Trophoblast cell (in vitro differentiated cells and primary cell): ENCODE measurements at regions not wholly inside any gene's neighbourhood (a gene's known extent, or its start where the extent isn't known, plus 50 kb on each side); places are given as distances from the start of the nearest gene placed in this dataset.

Source experiments
- DNase-seq, 2 donors: peaks; one replicate each; pipeline ENCODE4 v3.0.0-alpha.2; 2016
- H2AFZ ChIP-seq: 2 replicates; pipeline ENCODE4 v1.6.1; 2013; ENCODE audit warnings: low read length, moderate library complexity, mild to moderate bottlenecking; ENCODE audit not compliant: insufficient read depth, poor library complexity
- H2AK5ac ChIP-seq: 2 replicates; pipeline ENCODE4 v1.6.1; 2013; ENCODE audit warnings: mild to moderate bottlenecking, low read length
- H2BK120ac ChIP-seq: 2 replicates; pipeline ENCODE4 v1.6.1; 2013; ENCODE audit warnings: low read length, mild to moderate bottlenecking, moderate library complexity; ENCODE audit not compliant: insufficient read depth, poor library complexity
- H2BK12ac ChIP-seq: 2 replicates; pipeline ENCODE4 v1.6.1; 2013; ENCODE audit warnings: mild to moderate bottlenecking, low read length, moderate library complexity
- H2BK5ac ChIP-seq: 2 replicates; pipeline ENCODE4 v1.6.1; 2013; ENCODE audit warnings: low read length, low read depth, moderate library complexity, mild to moderate bottlenecking; ENCODE audit not compliant: poor library complexity
- H3K14ac ChIP-seq: 2 replicates; pipeline ENCODE4 v1.6.1; 2013; ENCODE audit warnings: mild to moderate bottlenecking, low read length
- H3K18ac ChIP-seq: 2 replicates; pipeline ENCODE4 v1.6.1; 2013; ENCODE audit warnings: mild to moderate bottlenecking, low read length
- H3K23ac ChIP-seq: 2 replicates; pipeline ENCODE4 v1.6.1; 2013; ENCODE audit warnings: low read length
- H3K27ac ChIP-seq: 2 replicates; pipeline ENCODE4 v1.5.1; 2013; ENCODE audit warnings: low read depth, mild to moderate bottlenecking, inconsistent platforms, low read length, moderate library complexity
- H3K27me3 ChIP-seq: 2 replicates; pipeline ENCODE4 v1.6.1; 2013; ENCODE audit warnings: inconsistent platforms, mild to moderate bottlenecking, low read length, moderate library complexity; ENCODE audit not compliant: insufficient read depth
- H3K36me3 ChIP-seq, 2 experiments: 1 replicate in 1 of 2; 2 replicates in 1 of 2; pipeline ENCODE4 v1.6.1; 2013; ENCODE audit warnings: low read length in 2 of 2, mild to moderate bottlenecking in 2 of 2, moderate library complexity in 1 of 2; ENCODE audit not compliant: insufficient read depth in 2 of 2, control insufficient read depth in 1 of 2
- H3K4ac ChIP-seq: 2 replicates; pipeline ENCODE4 v1.6.1; 2013; ENCODE audit warnings: low read depth, mild to moderate bottlenecking, low read length, moderate library complexity
- H3K4me1 ChIP-seq, 2 experiments: 1 replicate in 1 of 2; 2 replicates in 1 of 2; pipeline ENCODE4 v1.6.1; 2013; ENCODE audit warnings: low read length in 2 of 2, mild to moderate bottlenecking in 2 of 2, moderate library complexity in 1 of 2; ENCODE audit not compliant: insufficient read depth in 2 of 2, control insufficient read depth in 1 of 2
- H3K4me2 ChIP-seq: 2 replicates; pipeline ENCODE4 v1.6.1; 2013; ENCODE audit warnings: inconsistent platforms, mild to moderate bottlenecking, low read length, moderate library complexity
- H3K4me3 ChIP-seq: 2 replicates; pipeline ENCODE4 v1.5.1; 2013; ENCODE audit warnings: mild to moderate bottlenecking, low read depth, low read length, inconsistent platforms
- H3K79me1 ChIP-seq: one replicate; pipeline ENCODE4 v1.6.1; 2013; ENCODE audit warnings: low read length
- H3K79me2 ChIP-seq: 2 replicates; pipeline ENCODE4 v1.6.1; 2013; ENCODE audit warnings: low read length, mild to moderate bottlenecking; ENCODE audit not compliant: control insufficient read depth, insufficient read depth, poor library complexity
- H3K9ac ChIP-seq: 2 replicates; pipeline ENCODE4 v1.6.1; 2013; ENCODE audit warnings: mild to moderate bottlenecking, low read length
- H3K9me3 ChIP-seq: 2 replicates; pipeline ENCODE4 v1.6.1; 2013; ENCODE audit warnings: low read depth, mild to moderate bottlenecking, control low read depth, inconsistent platforms, low read length; ENCODE audit not compliant: insufficient read depth
- H4K12ac ChIP-seq: 2 replicates; pipeline ENCODE4 v1.6.1; 2013; ENCODE audit warnings: low read depth, mild to moderate bottlenecking, low read length, moderate library complexity
- H4K8ac ChIP-seq: 2 replicates; pipeline ENCODE4 v1.6.1; 2013; ENCODE audit warnings: low read depth, mild to moderate bottlenecking, low read length, moderate library complexity
- H4K91ac ChIP-seq: one replicate; pipeline ENCODE4 v1.6.1; 2013; ENCODE audit warnings: low read depth, mild to moderate bottlenecking, low read length, moderate library complexity
- WGBS: extraction: QIAGEN DNeasy Blood & Tissue Kit; methylation state at CpG from one replicate; pipeline ENCODE4 v1.1.7; 2013; ENCODE audit warnings: missing lambda C conversion rate; ENCODE audit not compliant: insufficient read length, insufficient coverage; ENCODE audit errors: extremely low coverage; 5-methylcytosine and 5-hydroxymethylcytosine counted together

DNA sequence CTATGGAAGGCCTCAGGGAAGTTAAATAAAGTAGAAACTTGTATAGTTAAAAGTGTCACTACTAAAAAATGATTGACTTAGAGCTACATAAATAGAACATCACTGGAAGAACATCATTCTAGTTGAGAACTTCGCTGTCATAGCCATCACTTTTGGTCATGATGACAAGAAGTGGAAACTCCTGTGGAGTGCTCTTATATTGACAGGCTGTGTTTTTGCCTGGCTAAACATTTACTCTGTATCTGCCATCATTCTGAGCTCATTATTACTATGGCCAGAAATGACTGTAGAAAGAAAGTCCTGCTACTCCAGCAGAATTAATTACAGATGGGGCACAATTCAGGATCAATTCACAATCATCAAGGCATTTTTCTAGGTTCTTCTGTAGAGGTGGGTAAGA lies 165.1 kb upstream of the GOLIM4 start:
- Histone ChIP-seq H3K79me2 (no peaks in the 10 kb centered on the region), H3K27ac (no peak overlapping the region), H3K9me3 (peaks cover 1% of the 10 kb centered on the region), H3K79me1 (no peaks in the 10 kb centered on the region), H3K4me1 (no peaks in the 10 kb centered on the region), H2BK120ac (no peak overlapping the region), H3K4ac (no peak overlapping the region), H3K27me3 (no peaks in the 10 kb centered on the region), H3K4me3 (no peak overlapping the region), H3K14ac (no peak overlapping the region), H4K12ac (no peak overlapping the region), H2BK5ac (no peak overlapping the region), H3K18ac (no peak overlapping the region), H2AK5ac (no peak overlapping the region), H3K9ac (no peak overlapping the region), H4K8ac (no peak overlapping the region), H3K23ac (no peak overlapping the region), H4K91ac (no peak overlapping the region), H2BK12ac (no peak overlapping the region), H3K4me2 (no peak overlapping the region), H3K36me3 (peaks cover 0 to under 1% of the 10 kb centered on the region in 2 experiments), H2AFZ (no peak overlapping the region)
- WGBS, result no CpG with 5 or more reads among the region's 1 CpG
- no peak for DNase-seq

DNA sequence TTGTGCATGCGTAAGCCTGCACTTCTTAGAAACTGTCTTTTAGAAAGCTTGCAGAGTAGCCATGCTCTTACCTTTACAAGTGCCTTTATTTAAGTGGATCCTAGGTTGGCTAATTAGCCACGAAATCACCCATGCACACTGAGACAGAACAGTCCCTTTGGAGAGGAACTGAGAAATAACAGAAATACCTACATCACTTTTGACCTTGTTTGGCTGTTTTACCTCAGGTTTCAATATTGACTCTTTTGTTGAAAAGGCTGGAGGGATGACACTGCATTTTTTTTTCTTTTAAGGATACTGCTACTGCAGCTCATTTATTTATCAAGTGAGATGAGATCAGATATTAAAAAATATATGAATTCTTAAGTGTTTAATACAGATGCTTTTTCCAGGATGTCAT lies 155.6 kb upstream of the GOLIM4 start:
- H4K12ac ChIP-seq, result no peak overlapping the region
- no CpG with 5 or more reads among the region's 2 CpGs for WGBS
- no peak overlapping the region for H2BK5ac ChIP-seq
- H3K23ac ChIP-seq, result no peak overlapping the region
- peaks cover 4% of the 10 kb centered on the region for H3K79me2 ChIP-seq
- no peak overlapping the region for H2BK12ac ChIP-seq
- H3K9me3 ChIP-seq, result peaks cover 7% of the 10 kb centered on the region
- no peak overlapping the region for H2AFZ ChIP-seq
- H4K91ac ChIP-seq, result no peak overlapping the region
- no peak overlapping the region for H4K8ac ChIP-seq
- peaks cover 5% of the 10 kb centered on the region for H3K79me1 ChIP-seq
- H3K4me3 ChIP-seq, result no peak overlapping the region
- no peak overlapping the region for H3K18ac ChIP-seq
- H3K27ac ChIP-seq, result no peak overlapping the region
- no peak overlapping the region for H3K4me2 ChIP-seq
- no peak for DNase-seq
- no peaks in the 10 kb centered on the region for H3K4me1 ChIP-seq
- H3K36me3 ChIP-seq, result peaks cover 2% of the 10 kb centered on the region in 2 experiments
- no peak overlapping the region for H2AK5ac ChIP-seq
- H3K9ac ChIP-seq, result no peak overlapping the region
- no peak overlapping the region for H3K14ac ChIP-seq
- no peaks in the 10 kb centered on the region for H3K27me3 ChIP-seq
- no peak overlapping the region for H3K4ac ChIP-seq
- H2BK120ac ChIP-seq, result no peak overlapping the region

DNA sequence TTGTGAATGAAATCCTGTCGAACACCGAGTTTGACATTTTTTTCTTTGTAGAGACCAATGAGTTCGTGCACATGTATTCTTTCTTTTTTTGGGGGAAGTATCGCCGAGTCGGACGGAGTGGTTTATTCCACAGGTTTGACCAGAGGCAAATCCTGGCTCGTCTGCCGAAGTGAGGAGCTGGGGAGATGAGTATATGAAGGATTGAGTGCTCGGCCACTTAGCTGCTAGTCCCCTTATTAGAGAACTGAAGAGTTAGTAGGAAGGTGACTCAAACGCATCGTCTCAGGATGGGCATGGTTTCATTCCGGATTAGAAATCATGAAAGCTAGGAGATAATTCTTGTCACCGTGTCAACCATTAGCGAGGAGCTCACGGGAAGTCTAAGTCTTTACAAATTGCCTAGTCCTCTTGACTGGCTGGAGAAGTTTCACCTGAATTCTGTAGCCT lies 154.7 kb upstream of the GOLIM4 start:
- Histone ChIP-seq H2AK5ac (no peak overlapping the region), H3K9me3 (peaks cover 1% of the 10 kb centered on the region), H3K23ac (no peak overlapping the region), H4K8ac (no peak overlapping the region), H3K79me2 (peaks cover 4% of the 10 kb centered on the region), H2AFZ (peak overlapping the region; percentile 77), H4K12ac (no peak overlapping the region), H3K36me3 (peaks cover 0 to 1% of the 10 kb centered on the region in 2 experiments), H3K4me2 (peak overlapping the region; percentile 98), H3K4me1 (no peaks in the 10 kb centered on the region), H3K27ac (no peak overlapping the region), H3K18ac (no peak overlapping the region), H4K91ac (no peak overlapping the region), H3K79me1 (peaks cover 5% of the 10 kb centered on the region), H2BK5ac (no peak overlapping the region), H3K27me3 (no peaks in the 10 kb centered on the region), H2BK120ac (no peak overlapping the region), H3K9ac (peak overlapping the region; percentile 91), H3K14ac (no peak overlapping the region), H2BK12ac (no peak overlapping the region), H3K4me3 (peak overlapping the region; percentile 85), H3K4ac (no peak overlapping the region)
- DNase-seq, result no peak
- no CpG with 5 or more reads among the region's 16 CpGs for WGBS

DNA sequence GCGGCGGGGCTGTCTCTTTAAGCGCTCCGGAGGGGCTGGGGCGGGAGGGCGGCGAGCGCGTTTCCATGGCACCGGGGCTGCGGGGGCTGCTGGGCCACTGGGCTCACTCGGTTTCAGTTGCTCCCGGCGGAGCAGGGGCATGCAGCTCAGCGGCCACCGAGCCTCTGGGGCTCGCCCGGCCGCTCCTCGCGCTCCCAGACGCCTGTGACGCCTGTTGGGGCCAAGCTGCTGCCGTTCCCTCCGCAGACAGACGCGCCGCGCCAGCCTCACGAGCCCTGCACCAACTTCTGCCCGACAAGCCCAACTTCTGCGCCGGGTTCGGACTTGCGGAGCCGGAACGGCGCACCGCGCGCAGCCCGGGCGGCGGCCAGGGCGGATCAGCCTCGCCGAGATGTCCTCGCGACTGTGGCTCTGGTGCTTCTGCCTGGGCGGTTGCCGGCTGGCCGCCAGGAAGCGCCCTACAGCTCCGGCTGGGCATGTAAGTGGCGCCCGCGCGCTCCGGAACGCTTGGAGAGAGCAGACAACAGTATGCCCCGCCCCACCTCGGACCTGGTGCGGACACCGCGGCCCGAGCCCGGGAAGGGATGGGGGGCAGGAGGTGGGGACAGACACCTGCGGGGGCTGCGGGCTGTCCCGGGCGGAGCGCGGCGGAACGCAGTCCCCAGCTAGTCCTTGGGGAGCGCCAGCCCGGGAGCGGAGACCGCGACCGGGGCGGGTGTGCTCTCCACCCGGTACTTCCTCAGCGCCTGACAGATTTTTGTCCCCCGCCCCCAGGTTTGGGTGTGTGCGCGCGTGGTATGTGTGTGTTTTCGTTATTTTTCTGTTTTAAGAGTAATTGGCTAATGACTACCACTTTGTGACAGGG lies 154.1 kb upstream of the GOLIM4 start:
- Histone ChIP-seq H3K79me2 (peaks cover 4% of the 10 kb centered on the region), H3K4ac (no peak overlapping the region), H4K8ac (peak overlapping the region; percentile 41), H3K36me3 (no peaks in the 10 kb centered on the region), H3K18ac (peak overlapping the region; percentile 45), H4K91ac (peak overlapping the region; percentile 58), H4K12ac (peak overlapping the region; percentile 28), H2BK120ac (peak overlapping the region; percentile 44), H3K27me3 (no peaks in the 10 kb centered on the region), H3K9ac (peak overlapping the region; percentile 91), H2BK5ac (peak overlapping the region; percentile 22), H2BK12ac (peak overlapping the region; percentile 37), H3K4me1 (no peaks in the 10 kb centered on the region), H2AFZ (peak overlapping the region; percentile 77), H3K4me3 (peak overlapping the region; percentile 85), H2AK5ac (no peak overlapping the region), H3K27ac (peak overlapping the region; percentile 61), H3K4me2 (peak overlapping the region; percentile 98), H3K9me3 (no peaks in the 10 kb centered on the region), H3K79me1 (peaks cover 5% of the 10 kb centered on the region), H3K14ac (peak overlapping the region; percentile 16), H3K23ac (no peak overlapping the region)
- peak; percentile 67 to 83 for DNase-seq
- WGBS, result no CpG with 5 or more reads among the region's 89 CpGs
